ENCODE measurements at regions not wholly inside any gene's neighbourhood (a gene's known extent, or its start where the extent isn't known, plus 50 kb on each side); places are given as distances from the start of the nearest gene placed in this dataset.
"Not testable (repeated sequence)": the region's sequence is repeated elsewhere in the genome, so short reads cannot be mapped to it uniquely, and the experiment has no call there.

- DNase-seq (ENCODE audit: low read depth) (peak; percentile 93), FAIRE-seq (no peak)
- Histone ChIP-seq H3K36me3 (ENCODE audit: control insufficient read depth, insufficient read depth, low read length) (no peaks in the 10 kb centered on the region), H3K27me3 (ENCODE audit: control insufficient read depth, insufficient read depth, low read length) (no peaks in the 10 kb centered on the region), H3K4me3 (ENCODE audit: low read depth, low read length) (no peak overlapping the region)
- no peak for TF ChIP-seq CTCF (IDR thresholded peaks at IDR 0.05; ENCODE audit: insufficient read depth, low read length, severe bottlenecking)
These were observed 62.5 kb upstream of the ARHGAP29 start for GRCh38 chr1:94299627-94300553.

GRCh38 chr1:94298861-94299260, 61.5 kb upstream of the ARHGAP29 start:
- DNase-seq (ENCODE audit: low read depth), result no peak
- TF ChIP-seq CTCF (IDR thresholded peaks at IDR 0.05; ENCODE audit: insufficient read depth, low read length, severe bottlenecking), result no peak
- FAIRE-seq, result no peak
- Histone ChIP-seq H3K36me3 (ENCODE audit: control insufficient read depth, insufficient read depth, low read length) (no peaks in the 10 kb centered on the region), H3K27me3 (ENCODE audit: control insufficient read depth, insufficient read depth, low read length) (no peaks in the 10 kb centered on the region), H3K4me3 (ENCODE audit: low read depth, low read length) (no peak overlapping the region)

GRCh38 chr1:94296018-94296417, 58.6 kb upstream of the ARHGAP29 start:
- TF ChIP-seq CTCF (IDR thresholded peaks at IDR 0.05; ENCODE audit: insufficient read depth, low read length, severe bottlenecking), result no peak
- no peaks in the 10 kb centered on the region for H3K36me3 ChIP-seq (ENCODE audit: control insufficient read depth, insufficient read depth, low read length)
- FAIRE-seq, result no peak
- H3K27me3 ChIP-seq (ENCODE audit: control insufficient read depth, insufficient read depth, low read length), result no peaks in the 10 kb centered on the region
- peak; percentile 45 for DNase-seq (ENCODE audit: low read depth)
- no peak overlapping the region for H3K4me3 ChIP-seq (ENCODE audit: low read depth, low read length)

- H3K27me3 ChIP-seq (ENCODE audit: control insufficient read depth, insufficient read depth, low read length); FAIRE-seq; H3K36me3 ChIP-seq (ENCODE audit: control insufficient read depth, insufficient read depth, low read length); DNase-seq (ENCODE audit: low read depth); H3K4me3 ChIP-seq (ENCODE audit: low read depth, low read length): not testable (repeated sequence)
These were observed 55.6 kb upstream of the ARHGAP29 start for GRCh38 chr1:94292978-94293377.

GRCh38 chr1:94289244-94289643, 51.9 kb upstream of the ARHGAP29 start:
- H3K36me3 ChIP-seq (ENCODE audit: control insufficient read depth, insufficient read depth, low read length); FAIRE-seq; H3K27me3 ChIP-seq (ENCODE audit: control insufficient read depth, insufficient read depth, low read length); H3K4me3 ChIP-seq (ENCODE audit: low read depth, low read length); DNase-seq (ENCODE audit: low read depth): not testable (repeated sequence)
